ENCODE measurements at regions not wholly inside any gene's neighbourhood (a gene's known extent, or its start where the extent isn't known, plus 50 kb on each side); places are given as distances from the start of the nearest gene placed in this dataset.

DNA sequence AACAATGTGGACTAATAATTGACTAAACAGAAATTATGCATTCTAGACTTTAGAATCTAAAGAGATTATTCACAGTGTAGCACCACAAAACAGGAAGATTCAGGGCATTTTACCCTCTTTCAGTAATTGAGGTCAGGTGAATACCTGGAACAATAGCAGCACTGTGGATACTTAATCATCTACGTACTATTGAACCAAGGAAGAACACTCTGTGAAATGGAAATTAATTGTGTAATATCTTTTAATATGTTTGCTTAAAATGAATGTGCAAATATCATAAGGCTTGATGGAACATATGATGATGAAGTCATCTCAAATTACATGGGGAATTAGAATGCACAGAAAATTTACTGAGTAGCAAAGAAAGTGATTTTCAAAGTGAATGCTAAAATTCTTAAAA lies 68.5 kb upstream of the MAP9 start:
- POLR2A ChIA-PET (ENCODE audit: partially characterized antibody), result no interaction called here
- H3K27ac ChIP-seq (ENCODE audit: low read depth, low read length), result no peak overlapping the region
- no peaks in the 10 kb centered on the region for H3K4me1 ChIP-seq (replicated peaks in 1 of 4; ENCODE audit: control insufficient read depth in 3 of 4, insufficient read depth in 4 of 4, low read length in 3 of 4)
- no peak overlapping the region for H3K4me2 ChIP-seq (ENCODE audit: insufficient read depth in 1 of 2, low read depth in 2 of 2, low read length in 2 of 2)
- no peaks in the 10 kb centered on the region for H3K9me3 ChIP-seq (ENCODE audit: insufficient read depth in 2 of 2, low read depth in 1 of 2, low read length in 1 of 2)
- no peaks in the 10 kb centered on the region for H3K79me2 ChIP-seq (ENCODE audit: control insufficient read depth in 1 of 2, insufficient read depth in 2 of 2, low read length in 2 of 2)
- no peak overlapping the region for H3K4ac ChIP-seq (replicated peaks; ENCODE audit: insufficient read length, low read depth, low read length)
- H3K14ac ChIP-seq (ENCODE audit: insufficient read length), result no peak overlapping the region
- DNase-seq (ENCODE audit: low read depth in 1 of 2, low spot score in 2 of 2), result no peak
- no peak overlapping the region for H3K23ac ChIP-seq (ENCODE audit: insufficient read length)
- no peak overlapping the region for H4K8ac ChIP-seq (ENCODE audit: extremely low read depth, insufficient read depth, low read length)
- H3K18ac ChIP-seq (ENCODE audit: extremely low read depth, low read length), result no peak overlapping the region
- no peak overlapping the region for H3K4me3 ChIP-seq (ENCODE audit: extremely low read depth in 1 of 4, insufficient read depth in 2 of 4, low read depth in 3 of 4, low read length in 4 of 4)
- no peak overlapping the region for H3K9ac ChIP-seq (replicated peaks in 1 of 4; ENCODE audit: extremely low read depth in 1 of 4, low read depth in 3 of 4, low read length in 3 of 4)
- FAIRE-seq, result no peak
- H3K36me3 ChIP-seq (ENCODE audit: control insufficient read depth in 2 of 4, insufficient read depth in 4 of 4, low read length in 3 of 4), result no peaks in the 10 kb centered on the region
- no peaks in the 10 kb centered on the region for H3K23me2 ChIP-seq (ENCODE audit: low read depth, low read length)
- H2AK5ac ChIP-seq (ENCODE audit: low read depth, low read length), result no peak overlapping the region
- H3K79me1 ChIP-seq (ENCODE audit: low read depth, low read length), result no peaks in the 10 kb centered on the region
- no peak overlapping the region for H2BK20ac ChIP-seq (ENCODE audit: low read length)
- no peak overlapping the region for H4K5ac ChIP-seq (ENCODE audit: insufficient read length, low read depth, low read length)
- CTCF ChIA-PET (ENCODE audit: partially characterized antibody), result interaction anchor here (4.0 kb wide), 1 partner anchor 342 kb away, joined by 27 read pairs; no protein-coding TSS in a partner anchor
- no peak overlapping the region for H2AFZ ChIP-seq (ENCODE audit: low read length)
- H4K20me1 ChIP-seq (replicated peaks in 1 of 2; ENCODE audit: control insufficient read depth in 1 of 2, insufficient read depth in 2 of 2, low read length in 2 of 2), result no peaks in the 10 kb centered on the region
- no peak for TF ChIP-seq POLR2AphosphoS5 (IDR thresholded peaks at IDR 0.05; ENCODE audit: low read depth, low read length)
- no peak overlapping the region for H2BK5ac ChIP-seq (ENCODE audit: low read depth, low read length)
- WGBS, 2 experiments (ENCODE audit: extremely low coverage in 1 of 2, insufficient coverage in 1 of 2, insufficient read length in 1 of 2, insufficient replicate concordance in 2 of 2, low coverage in 1 of 2, low lambda C conversion rate in 2 of 2, missing lambda C conversion rate in 1 of 2), result 91% methylated on average over 1 of the region's 1 CpG; no CpG with 5 or more reads in 1 of the 2 experiments
- H2BK15ac ChIP-seq (ENCODE audit: low read length), result no peak overlapping the region
- no peak overlapping the region for H2BK12ac ChIP-seq (ENCODE audit: low read depth, low read length)
- no peak overlapping the region for H2BK120ac ChIP-seq (replicated peaks; ENCODE audit: low read depth, low read length)
- no peak overlapping the region for H3K56ac ChIP-seq (replicated peaks; ENCODE audit: insufficient read length, low read depth, low read length)
- peaks cover 0 to 3% (median 1%) of the 10 kb centered on the region in 4 experiments; a peak in 2 of 7 replicates for H3K27me3 ChIP-seq (replicated peaks in 1 of 4; ENCODE audit: control insufficient read depth in 3 of 4, extremely low read depth in 1 of 4, insufficient read depth in 3 of 4, low read length in 3 of 4)
- H4K91ac ChIP-seq (replicated peaks; ENCODE audit: insufficient read length, low read length), result no peak overlapping the region

All from H1 (cell line).